ENCODE measurements at regions not wholly inside any gene's neighbourhood (a gene's known extent, or its start where the extent isn't known, plus 50 kb on each side); places are given as distances from the start of the nearest gene placed in this dataset.
A peak's percentile ranks its signal among the peaks of the same experiment; 100 is the strongest.
"Not testable (repeated sequence)": the region's sequence is repeated elsewhere in the genome, so short reads cannot be mapped to it uniquely, and the experiment has no call there.

GRCh38 chr1:218507355-218508002 lies 162.3 kb downstream of the TGFB2 start:
- no peak overlapping the region for H3K4me2 ChIP-seq
- no peaks in the 10 kb centered on the region for H3K36me3 ChIP-seq
- no peak overlapping the region for H3K27ac ChIP-seq
- no peak for TF ChIP-seq Cebpa-rat (IDR thresholded peaks at IDR 0.05)
- peaks cover 31 to 43% (median 34%) of the 10 kb centered on the region in 11 experiments for H3K9me3 ChIP-seq (replicated peaks in 1 of 11)
- no peaks in the 10 kb centered on the region for H4K20me1 ChIP-seq
- H3K9ac ChIP-seq = no peak overlapping the region
- H3K4me3 ChIP-seq = 0 out of 20 replicates have a peak overlapping the region, but pooled peaks of 1 of the 10 experiments have one; percentile 28
- no peaks in the 10 kb centered on the region for H3K4me1 ChIP-seq
- no peaks in the 10 kb centered on the region for H3K27me3 ChIP-seq

GRCh38 chr1:218510153-218510772 lies 165.1 kb downstream of the TGFB2 start:
- H3K9me3 ChIP-seq (replicated peaks in 1 of 11) = peaks cover 31 to 46% (median 34%) of the 10 kb centered on the region in 11 experiments
- H3K27ac ChIP-seq = no peak overlapping the region
- no peaks in the 10 kb centered on the region for H4K20me1 ChIP-seq
- H3K9ac ChIP-seq = no peak overlapping the region
- H3K4me1 ChIP-seq = no peaks in the 10 kb centered on the region
- H3K27me3 ChIP-seq = no peaks in the 10 kb centered on the region
- no peak overlapping the region for H3K4me2 ChIP-seq
- TF ChIP-seq Cebpa-rat (IDR thresholded peaks at IDR 0.05) = no peak
- no peaks in the 10 kb centered on the region for H3K36me3 ChIP-seq
- H3K4me3 ChIP-seq = no peak overlapping the region

GRCh38 chr1:218513328-218513727 lies 168.2 kb downstream of the TGFB2 start:
- Histone ChIP-seq H3K4me2 (no peak overlapping the region), H3K36me3 (no peaks in the 10 kb centered on the region), H3K27me3 (no peaks in the 10 kb centered on the region), H3K9ac (no peak overlapping the region), H3K4me1 (peaks cover 0 to 11% (median 3%) of the 10 kb centered on the region in 10 experiments; a peak in 8 of 20 replicates), H3K4me3 (no peak overlapping the region), H3K27ac (no peak overlapping the region), H3K9me3 (replicated peaks in 1 of 11) (peaks cover 10 to 22% (median 11%) of the 10 kb centered on the region in 11 experiments), H4K20me1 (no peaks in the 10 kb centered on the region)
- TF ChIP-seq Cebpa-rat (IDR thresholded peaks at IDR 0.05) = no peak

- H3K27ac ChIP-seq = no peak overlapping the region
- no peaks in the 10 kb centered on the region for H3K36me3 ChIP-seq
- H4K20me1 ChIP-seq = no peaks in the 10 kb centered on the region
- peaks cover 0 to 8% (median 0%) of the 10 kb centered on the region in 11 experiments; a peak in 4 of 22 replicates for H3K9me3 ChIP-seq (replicated peaks in 1 of 11)
- TF ChIP-seq Cebpa-rat (IDR thresholded peaks at IDR 0.05) = no peak
- H3K9ac ChIP-seq = no peak overlapping the region
- no peak overlapping the region for H3K4me2 ChIP-seq
- H3K4me3 ChIP-seq = no peak overlapping the region
- no peaks in the 10 kb centered on the region for H3K27me3 ChIP-seq
- peaks cover 0 to 11% (median 3%) of the 10 kb centered on the region in 10 experiments; a peak in 8 of 20 replicates for H3K4me1 ChIP-seq
These were observed 169.6 kb downstream of the TGFB2 start for GRCh38 chr1:218514689-218515088.

GRCh38 chr1:218516526-218516925 lies 171.4 kb downstream of the TGFB2 start:
- Histone ChIP-seq H3K27ac (no peak overlapping the region), H4K20me1 (no peaks in the 10 kb centered on the region), H3K9ac (no peak overlapping the region), H3K27me3 (no peaks in the 10 kb centered on the region), H3K4me3 (no peak overlapping the region), H3K9me3 (replicated peaks in 1 of 11) (peaks cover 0 to 6% (median 0%) of the 10 kb centered on the region in 11 experiments; a peak in 3 of 22 replicates), H3K4me2 (peak overlapping the region in 5 of 11 experiments; percentile 17 to 43 (median 33); a peak in 9 of 22 replicates), H3K4me1 (peaks cover 0 to 11% (median 3%) of the 10 kb centered on the region in 10 experiments; a peak in 8 of 20 replicates), H3K36me3 (no peaks in the 10 kb centered on the region)
- TF ChIP-seq Cebpa-rat (IDR thresholded peaks at IDR 0.05) = no peak

GRCh38 chr1:218517459-218517858 lies 172.3 kb downstream of the TGFB2 start:
- Histone ChIP-seq H3K9ac (no peak overlapping the region), H3K4me2 (no peak overlapping the region), H3K36me3 (no peaks in the 10 kb centered on the region), H3K27ac (no peak overlapping the region), H3K27me3 (no peaks in the 10 kb centered on the region), H3K4me1 (peaks cover 0 to 11% (median 3%) of the 10 kb centered on the region in 10 experiments; a peak in 8 of 20 replicates), H3K4me3 (no peak overlapping the region), H4K20me1 (no peaks in the 10 kb centered on the region), H3K9me3 (replicated peaks in 1 of 11) (peaks cover 0 to 4% (median 0%) of the 10 kb centered on the region in 11 experiments; a peak in 2 of 22 replicates)
- no peak for TF ChIP-seq Cebpa-rat (IDR thresholded peaks at IDR 0.05)

- no peak overlapping the region for H3K4me2 ChIP-seq
- H4K20me1 ChIP-seq = no peaks in the 10 kb centered on the region
- H3K9ac ChIP-seq = no peak overlapping the region
- no peak overlapping the region for H3K27ac ChIP-seq
- H3K9me3 ChIP-seq (replicated peaks in 1 of 11) = no peaks in the 10 kb centered on the region; a peak in 1 of 22 replicates
- no peak overlapping the region for H3K4me3 ChIP-seq
- no peak for TF ChIP-seq Cebpa-rat (IDR thresholded peaks at IDR 0.05)
- H3K4me1 ChIP-seq = peaks cover 0 to 11% (median 3%) of the 10 kb centered on the region in 10 experiments; a peak in 8 of 20 replicates
- H3K27me3 ChIP-seq = no peaks in the 10 kb centered on the region
- no peaks in the 10 kb centered on the region for H3K36me3 ChIP-seq
These were observed 173.1 kb downstream of the TGFB2 start for GRCh38 chr1:218518216-218518740.

GRCh38 chr1:218520646-218521045 lies 175.5 kb downstream of the TGFB2 start:
- not testable (repeated sequence) for H3K9ac ChIP-seq; H3K27me3 ChIP-seq; H4K20me1 ChIP-seq; H3K4me3 ChIP-seq; H3K27ac ChIP-seq; H3K9me3 ChIP-seq (replicated peaks in 1 of 11); H3K36me3 ChIP-seq; H3K4me2 ChIP-seq
- H3K4me1 ChIP-seq = peaks cover 0 to 20% (median 3%) of the 10 kb centered on the region in 10 experiments; a peak in 9 of 20 replicates

GRCh38 chr1:218521414-218522169 lies 176.5 kb downstream of the TGFB2 start:
- Histone ChIP-seq H3K27me3 (no peaks in the 10 kb centered on the region), H3K4me1 (peaks cover 0 to 15% (median 2%) of the 10 kb centered on the region in 10 experiments; a peak in 9 of 20 replicates), H4K20me1 (no peaks in the 10 kb centered on the region), H3K4me2 (no peak overlapping the region), H3K9me3 (replicated peaks in 1 of 11) (no peaks in the 10 kb centered on the region), H3K9ac (no peak overlapping the region), H3K4me3 (no peak overlapping the region), H3K36me3 (no peaks in the 10 kb centered on the region), H3K27ac (no peak overlapping the region)
- no peak for TF ChIP-seq Cebpa-rat (IDR thresholded peaks at IDR 0.05)

Measured in BLaER1 treated with 17β-estradiol and CSF1 and Interleukin-3, amounts not matched to agents 10 nM and 100 nM (cell line).